Liver (tissue), 8 donors: ENCODE measurements at regions not wholly inside any gene's neighbourhood (a gene's known extent, or its start where the extent isn't known, plus 50 kb on each side); places are given as distances from the start of the nearest gene placed in this dataset.

Source experiments
- DNase-seq: peaks from one replicate; pipeline ENCODE4 v3.0.0-alpha.2; 2017; ENCODE audit warnings: low spot score
- H3K27ac ChIP-seq, 2 donors: one replicate each; pipeline ENCODE4 v1.7.0; 2013; ENCODE audit warnings: inconsistent platforms in 2 of 2, low read length in 2 of 2, control low read depth in 1 of 2, low read depth in 1 of 2, mild to moderate bottlenecking in 1 of 2
- H3K27me3 ChIP-seq, 4 donors: one replicate each; pipeline versions ENCODE4 v1.6.1 to v1.7.0; 2013; ENCODE audit warnings: low read length in 3 of 4, inconsistent platforms in 1 of 4, mild to moderate bottlenecking in 1 of 4, moderate library complexity in 1 of 4; ENCODE audit not compliant: control insufficient read depth in 4 of 4, insufficient read depth in 4 of 4
- H3K36me3 ChIP-seq, 4 donors: one replicate each; pipeline versions ENCODE4 v1.6.1 to v1.7.0; 2013; ENCODE audit warnings: low read length in 3 of 4, mild to moderate bottlenecking in 3 of 4, low read depth in 1 of 4, moderate library complexity in 1 of 4; ENCODE audit not compliant: control insufficient read depth in 4 of 4, insufficient read depth in 3 of 4
- H3K4me1 ChIP-seq, 4 donors: one replicate each; pipeline versions ENCODE4 v1.6.1 to v1.7.0; 2013; ENCODE audit warnings: low read length in 3 of 4, mild to moderate bottlenecking in 3 of 4, moderate library complexity in 1 of 4; ENCODE audit not compliant: control insufficient read depth in 4 of 4, insufficient read depth in 4 of 4
- H3K4me3 ChIP-seq, 3 donors: one replicate each; pipeline versions ENCODE4 v1.6.1 to v1.7.0; 2013; ENCODE audit warnings: low read length in 3 of 3, control low read depth in 1 of 3, low read depth in 1 of 3, mild to moderate bottlenecking in 1 of 3
- H3K9ac ChIP-seq, 2 donors: one replicate each; pipeline ENCODE4 v1.7.0; 2013; ENCODE audit warnings: low read length in 2 of 2, mild to moderate bottlenecking in 2 of 2, moderate library complexity in 2 of 2, control low read depth in 1 of 2, low read depth in 1 of 2
- H3K9me3 ChIP-seq, 4 donors: one replicate each; pipeline versions ENCODE4 v1.6.1 to v1.7.0; 2013; ENCODE audit warnings: low read length in 3 of 4; ENCODE audit not compliant: control insufficient read depth in 4 of 4
- ATF3 ChIP-seq: IDR thresholded peaks from 2 replicates; pipeline ENCODE4 v1.6.1; 2016; ENCODE audit warnings: antibody characterized with exemption
- CTCF ChIP-seq: fragments of 150-350 bp; IDR thresholded peaks from 2 replicates; pipeline ENCODE4 v1.5.1; 2017; ENCODE audit warnings: improper control_type of control experiment, low read depth, low read length; ENCODE audit not compliant: missing input control
- EGR1 ChIP-seq, 2 donors: IDR thresholded peaks; 2 replicates each; pipeline ENCODE4 v1.6.1; 2016 to 2018; ENCODE audit warnings: antibody characterized with exemption in 2 of 2, low read depth in 2 of 2
- FOXA1 ChIP-seq: IDR thresholded peaks from 2 replicates; pipeline ENCODE4 v1.6.1; 2016; ENCODE audit warnings: antibody characterized with exemption
- GABPA ChIP-seq, 2 donors: IDR thresholded peaks in 1 of 2; conservative IDR thresholded peaks in 1 of 2; 2 replicates each; pipeline ENCODE4 v1.6.1; 2016; ENCODE audit warnings: antibody characterized with exemption in 2 of 2, mild to moderate bottlenecking in 1 of 2, moderate library complexity in 1 of 2
- HNF4A ChIP-seq, 2 donors: conservative IDR thresholded peaks; 2 replicates each; pipeline ENCODE4 v1.6.1; 2016; ENCODE audit warnings: antibody characterized with exemption in 2 of 2, mild to moderate bottlenecking in 2 of 2
- HNF4G ChIP-seq: IDR thresholded peaks from 2 replicates; pipeline ENCODE4 v1.6.1; 2016; ENCODE audit warnings: antibody characterized with exemption
- JUND ChIP-seq, 2 donors: IDR thresholded peaks; 2 replicates each; pipeline ENCODE4 v1.6.1; 2016; ENCODE audit warnings: antibody characterized with exemption in 2 of 2
- MAX ChIP-seq: IDR thresholded peaks from 2 replicates; pipeline ENCODE4 v1.6.1; 2016; ENCODE audit warnings: antibody characterized with exemption
- NR2F2 ChIP-seq: IDR thresholded peaks from 2 replicates; pipeline ENCODE4 v1.6.1; 2016; ENCODE audit warnings: antibody characterized with exemption
- RAD21 ChIP-seq, 2 donors: IDR thresholded peaks; 2 replicates each; pipeline ENCODE4 v1.6.1; 2016; ENCODE audit warnings: antibody characterized with exemption in 2 of 2, mild to moderate bottlenecking in 2 of 2
- REST ChIP-seq: IDR thresholded peaks from 2 replicates; pipeline ENCODE4 v1.6.1; 2016; ENCODE audit warnings: antibody characterized with exemption, mild to moderate bottlenecking
- RXRA ChIP-seq, 2 donors: IDR thresholded peaks; 2 replicates each; pipeline ENCODE4 v1.6.1; 2017 to 2018; ENCODE audit warnings: antibody characterized with exemption in 2 of 2, mild to moderate bottlenecking in 1 of 2
- SP1 ChIP-seq: IDR thresholded peaks from 2 replicates; pipeline ENCODE4 v1.6.1; 2018; ENCODE audit warnings: antibody characterized with exemption, mild to moderate bottlenecking
- TAF1 ChIP-seq: conservative IDR thresholded peaks from 2 replicates; pipeline ENCODE4 v1.6.1; 2016; ENCODE audit warnings: antibody characterized with exemption, mild to moderate bottlenecking
- YY1 ChIP-seq: IDR thresholded peaks from 2 replicates; pipeline ENCODE4 v1.6.1; 2016; ENCODE audit warnings: antibody characterized with exemption, mild to moderate bottlenecking
- ZBTB33 ChIP-seq: IDR thresholded peaks from 2 replicates; pipeline ENCODE4 v1.6.1; 2016; ENCODE audit warnings: antibody characterized with exemption
- WGBS: extraction: QIAGEN DNeasy Blood & Tissue Kit; methylation state at CpG from one replicate; pipeline ENCODE4 v1.1.7; 2013; 5-methylcytosine and 5-hydroxymethylcytosine counted together
- donor health status: healthy.
- donor health status: healthy.
- donor health status: healthy.
- donor health status: healthy.
- donor health status: healthy.

GRCh38 chr13:73991884-73992283 lies 142.3 kb downstream of the KLF12 start:
- Histone ChIP-seq H3K4me1 (peaks cover 0 to 12% (median 4%) of the 10 kb centered on the region in 4 donors), H3K27ac (no peak overlapping the region), H3K27me3 (no peaks in the 10 kb centered on the region), H3K36me3 (peaks cover 0 to 4% (median 2%) of the 10 kb centered on the region in 4 donors), H3K9me3 (no peaks in the 10 kb centered on the region), H3K9ac (no peak overlapping the region), H3K4me3 (no peak overlapping the region)
- 89% methylated on average over 3 of the region's 3 CpGs for WGBS
- TF ChIP-seq ATF3 = no peak
- TF ChIP-seq JUND (IDR thresholded peaks at IDR 0.05) = no peak
- TF ChIP-seq MAX = no peak
- TF ChIP-seq RAD21 (IDR thresholded peaks at IDR 0.05) = no peak
- TF ChIP-seq FOXA1 = no peak
- no peak for TF ChIP-seq EGR1 (IDR thresholded peaks at IDR 0.05; ENCODE audit: low read depth in 2 of 2)
- TF ChIP-seq HNF4G = no peak
- no peak for TF ChIP-seq ZBTB33
- no peak for TF ChIP-seq REST
- no peak for TF ChIP-seq RXRA (IDR thresholded peaks at IDR 0.05)
- no peak for DNase-seq

- DNase-seq = no peak
- WGBS = 90% methylated on average over 1 of the region's 1 CpG
- Histone ChIP-seq H3K9ac (no peak overlapping the region), H3K27ac (no peak overlapping the region), H3K4me1 (peaks cover 0 to 12% (median 4%) of the 10 kb centered on the region in 4 donors), H3K36me3 (peaks cover 0 to 4% (median 2%) of the 10 kb centered on the region in 4 donors), H3K27me3 (no peaks in the 10 kb centered on the region), H3K9me3 (no peaks in the 10 kb centered on the region), H3K4me3 (no peak overlapping the region)
- TF ChIP-seq TAF1 (no peak), EGR1 (IDR thresholded peaks at IDR 0.05; ENCODE audit: low read depth in 2 of 2) (no peak), ZBTB33 (no peak), YY1 (no peak), MAX (no peak), HNF4A (conservative IDR thresholded peaks at IDR 0.05) (no peak), JUND (IDR thresholded peaks at IDR 0.05) (no peak), GABPA (IDR thresholded peaks at IDR 0.05 in 1 of 2, conservative IDR thresholded peaks at IDR 0.05 in 1 of 2) (no peak), RXRA (IDR thresholded peaks at IDR 0.05) (no peak), REST (no peak), ATF3 (no peak), SP1 (no peak), HNF4G (no peak), CTCF (no peak), RAD21 (IDR thresholded peaks at IDR 0.05) (no peak), FOXA1 (no peak), NR2F2 (no peak)
These were observed 142.8 kb downstream of the KLF12 start for GRCh38 chr13:73991384-73991783.
